PFSK-1 (cell line): ENCODE measurements at regions not wholly inside any gene's neighbourhood (a gene's known extent, or its start where the extent isn't known, plus 50 kb on each side); places are given as distances from the start of the nearest gene placed in this dataset.

Source experiments
- FOXP2 ChIP-seq: optimal IDR thresholded peaks from 2 replicates; pipeline ENCODE3; 2011; ENCODE audit warnings: borderline replicate concordance, control low read depth, inconsistent platforms; ENCODE audit not compliant: insufficient read depth; ENCODE audit errors: extremely low read length, extremely low read depth
- POLR2AphosphoS5 ChIP-seq: IDR thresholded peaks from 2 replicates; pipeline ENCODE4 v1.6.1; 2012; ENCODE audit warnings: low read depth, mild to moderate bottlenecking, control low read depth, low read length, moderate library complexity
- SIN3A ChIP-seq: IDR thresholded peaks from 2 replicates; pipeline ENCODE4 v1.6.1; 2012; ENCODE audit warnings: mild to moderate bottlenecking, low read length, moderate library complexity, borderline replicate concordance; ENCODE audit not compliant: insufficient read depth
- TAF1 ChIP-seq: IDR thresholded peaks from 2 replicates; pipeline ENCODE4 v1.6.1; 2012; ENCODE audit warnings: low read length, control low read depth, borderline replicate concordance; ENCODE audit not compliant: insufficient read depth
- TF ChIP-seq, protein P1 (sequence below), 2 experiments: IDR thresholded peaks; 2 replicates each; pipeline versions ENCODE4 v1.6.1 to v1.8.0; 2011 to 2012; ENCODE audit warnings: low read depth in 2 of 2, low read length in 2 of 2, control low read depth in 1 of 2, inconsistent platforms in 1 of 2, mild to moderate bottlenecking in 1 of 2, moderate library complexity in 1 of 2; ENCODE audit not compliant: insufficient read depth in 1 of 2

DNA sequence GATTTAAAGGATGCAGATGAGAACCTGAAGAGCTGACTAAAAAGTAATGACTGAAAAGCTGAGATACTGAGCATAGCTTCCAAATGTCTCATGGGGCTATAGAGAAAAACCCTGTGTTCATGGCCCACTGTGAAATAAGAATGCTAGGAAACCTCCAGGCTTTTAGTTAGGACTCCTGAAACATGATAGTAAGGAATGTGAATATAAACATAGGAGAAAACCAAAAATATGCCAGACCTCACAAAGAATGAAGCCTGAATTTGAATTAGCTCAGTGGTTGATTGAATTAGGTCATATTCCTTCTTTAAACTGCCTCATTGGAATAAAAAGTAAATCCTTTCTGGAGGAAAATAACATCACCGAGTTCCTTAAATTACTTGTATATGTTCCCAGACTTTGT lies 194.5 kb upstream of the NXPH2 start:
- TF ChIP-seq FOXP2 = no peak
- TF ChIP-seq POLR2AphosphoS5 = no peak
- no peak for TF ChIP-seq SIN3A
- TF ChIP-seq, protein P1, sequence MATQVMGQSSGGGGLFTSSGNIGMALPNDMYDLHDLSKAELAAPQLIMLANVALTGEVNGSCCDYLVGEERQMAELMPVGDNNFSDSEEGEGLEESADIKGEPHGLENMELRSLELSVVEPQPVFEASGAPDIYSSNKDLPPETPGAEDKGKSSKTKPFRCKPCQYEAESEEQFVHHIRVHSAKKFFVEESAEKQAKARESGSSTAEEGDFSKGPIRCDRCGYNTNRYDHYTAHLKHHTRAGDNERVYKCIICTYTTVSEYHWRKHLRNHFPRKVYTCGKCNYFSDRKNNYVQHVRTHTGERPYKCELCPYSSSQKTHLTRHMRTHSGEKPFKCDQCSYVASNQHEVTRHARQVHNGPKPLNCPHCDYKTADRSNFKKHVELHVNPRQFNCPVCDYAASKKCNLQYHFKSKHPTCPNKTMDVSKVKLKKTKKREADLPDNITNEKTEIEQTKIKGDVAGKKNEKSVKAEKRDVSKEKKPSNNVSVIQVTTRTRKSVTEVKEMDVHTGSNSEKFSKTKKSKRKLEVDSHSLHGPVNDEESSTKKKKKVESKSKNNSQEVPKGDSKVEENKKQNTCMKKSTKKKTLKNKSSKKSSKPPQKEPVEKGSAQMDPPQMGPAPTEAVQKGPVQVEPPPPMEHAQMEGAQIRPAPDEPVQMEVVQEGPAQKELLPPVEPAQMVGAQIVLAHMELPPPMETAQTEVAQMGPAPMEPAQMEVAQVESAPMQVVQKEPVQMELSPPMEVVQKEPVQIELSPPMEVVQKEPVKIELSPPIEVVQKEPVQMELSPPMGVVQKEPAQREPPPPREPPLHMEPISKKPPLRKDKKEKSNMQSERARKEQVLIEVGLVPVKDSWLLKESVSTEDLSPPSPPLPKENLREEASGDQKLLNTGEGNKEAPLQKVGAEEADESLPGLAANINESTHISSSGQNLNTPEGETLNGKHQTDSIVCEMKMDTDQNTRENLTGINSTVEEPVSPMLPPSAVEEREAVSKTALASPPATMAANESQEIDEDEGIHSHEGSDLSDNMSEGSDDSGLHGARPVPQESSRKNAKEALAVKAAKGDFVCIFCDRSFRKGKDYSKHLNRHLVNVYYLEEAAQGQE (IDR thresholded peaks at IDR 0.05; ENCODE audit: insufficient read depth in 1 of 2, low read depth in 2 of 2, low read length in 2 of 2) = no peak
- no peak for TF ChIP-seq TAF1

DNA sequence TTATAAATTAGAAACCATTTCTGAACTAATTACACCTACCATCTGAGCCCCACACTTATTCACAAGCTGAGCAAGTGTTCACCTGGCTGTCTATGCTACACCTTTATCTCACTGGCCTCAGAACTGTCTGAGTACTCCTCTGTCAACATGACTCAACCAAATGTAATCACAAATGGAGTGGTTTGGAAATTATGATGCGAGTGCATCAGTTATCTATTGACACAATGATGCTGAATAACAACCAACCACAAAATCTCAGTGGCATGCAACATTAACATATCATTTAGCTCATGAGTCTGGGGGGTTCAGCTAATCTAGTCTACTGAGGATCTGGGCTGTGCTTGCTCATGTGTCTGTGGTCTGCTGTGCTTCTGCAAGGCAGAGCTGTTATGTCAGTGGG lies 184.2 kb upstream of the NXPH2 start:
- TF ChIP-seq SIN3A (no peak), FOXP2 (no peak), POLR2AphosphoS5 (no peak), TAF1 (no peak)
- TF ChIP-seq, protein P1 (IDR thresholded peaks at IDR 0.05; ENCODE audit: insufficient read depth in 1 of 2, low read depth in 2 of 2, low read length in 2 of 2) = no peak

DNA sequence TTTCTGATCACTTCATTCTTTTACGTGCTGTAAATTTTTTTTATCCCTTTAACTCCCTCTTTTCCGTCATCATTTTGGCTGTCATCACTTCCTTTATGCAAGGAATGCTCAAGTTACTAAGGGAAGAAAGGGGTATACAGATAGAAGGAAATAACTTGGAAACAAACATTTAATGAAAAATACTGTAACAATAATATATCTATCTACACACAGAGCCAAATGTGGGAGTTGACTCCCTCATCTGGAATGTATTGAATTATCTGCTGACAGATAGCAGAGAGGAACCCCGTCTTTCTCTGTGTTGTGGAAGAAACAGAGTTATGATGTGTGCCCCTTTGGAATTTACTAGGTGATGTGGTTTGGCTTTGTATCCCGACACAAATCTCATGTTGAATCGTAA lies 182.5 kb upstream of the NXPH2 start:
- TF ChIP-seq, protein P1 (IDR thresholded peaks at IDR 0.05; ENCODE audit: insufficient read depth in 1 of 2, low read depth in 2 of 2, low read length in 2 of 2) = no peak
- TF ChIP-seq TAF1 (no peak), POLR2AphosphoS5 (no peak), FOXP2 (no peak), SIN3A (no peak)

DNA sequence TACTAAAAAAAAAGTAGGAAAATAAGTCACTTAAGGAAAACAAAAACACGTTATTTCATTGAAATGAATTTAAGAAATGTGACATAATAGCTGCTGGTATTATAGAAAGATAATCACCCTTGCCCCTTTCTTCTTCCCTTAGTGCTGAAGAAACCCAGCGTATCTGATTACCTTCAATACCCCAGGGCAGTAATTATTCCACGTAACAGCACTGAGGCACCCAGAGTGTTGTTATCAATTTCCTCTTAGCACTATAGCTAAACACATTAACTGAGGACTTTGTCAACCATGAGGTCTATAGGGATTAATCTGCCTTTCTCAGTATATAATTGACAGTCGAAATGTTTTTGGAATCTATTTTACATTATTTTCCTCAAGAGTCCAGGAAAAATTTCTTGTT lies 180.0 kb upstream of the NXPH2 start:
- TF ChIP-seq SIN3A (no peak), POLR2AphosphoS5 (no peak), TAF1 (no peak), FOXP2 (no peak)
- TF ChIP-seq, protein P1 (IDR thresholded peaks at IDR 0.05; ENCODE audit: insufficient read depth in 1 of 2, low read depth in 2 of 2, low read length in 2 of 2) = no peak

DNA sequence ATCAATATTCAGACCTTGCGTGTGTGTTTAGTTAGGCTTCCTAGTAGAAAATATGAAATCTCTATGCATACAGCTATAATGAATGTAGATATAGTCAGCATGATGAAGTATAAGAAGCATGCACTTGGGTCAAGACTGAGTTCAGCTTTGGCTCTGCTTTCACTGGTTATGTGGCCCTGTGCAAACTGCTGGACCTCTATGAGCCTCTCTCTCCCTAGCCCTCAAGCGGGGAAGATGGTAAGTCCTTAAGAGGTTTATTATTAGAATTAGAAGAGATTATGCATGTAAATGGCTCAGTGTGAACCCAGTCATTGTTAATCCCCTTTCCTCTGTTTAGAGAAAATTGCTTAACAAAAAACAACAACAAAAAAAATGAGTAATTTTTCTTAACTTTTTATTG lies 178.8 kb upstream of the NXPH2 start:
- TF ChIP-seq, protein P1 (IDR thresholded peaks at IDR 0.05; ENCODE audit: insufficient read depth in 1 of 2, low read depth in 2 of 2, low read length in 2 of 2) = no peak
- no peak for TF ChIP-seq SIN3A
- no peak for TF ChIP-seq TAF1
- no peak for TF ChIP-seq FOXP2
- no peak for TF ChIP-seq POLR2AphosphoS5
